H9 (cell line): ENCODE measurements at regions not wholly inside any gene's neighbourhood (a gene's known extent, or its start where the extent isn't known, plus 50 kb on each side); places are given as distances from the start of the nearest gene placed in this dataset.

Experiments used
- DNase-seq: peaks from one replicate; pipeline ENCODE4 v3.0.0-alpha.2; 2017
- H2AFZ ChIP-seq: one replicate; pipeline ENCODE4 v1.6.1; 2013; ENCODE audit warnings: mild to moderate bottlenecking, low read length, control low read depth, moderate library complexity
- H2AK5ac ChIP-seq: 2 replicates; pipeline ENCODE4 v1.6.1; 2013; ENCODE audit warnings: low read length, control low read depth, mixed read lengths; ENCODE audit not compliant: insufficient read length
- H2BK120ac ChIP-seq: one replicate; pipeline ENCODE4 v1.6.1; 2013; ENCODE audit warnings: low read depth, mild to moderate bottlenecking, low read length, control low read depth, inconsistent platforms; ENCODE audit not compliant: poor library complexity, severe bottlenecking
- H2BK12ac ChIP-seq: 2 replicates; pipeline ENCODE4 v1.6.1; 2013; ENCODE audit warnings: low read length, control low read depth, mixed read lengths, low read depth; ENCODE audit not compliant: insufficient read length
- H2BK15ac ChIP-seq: 2 replicates; pipeline ENCODE4 v1.6.1; 2013; ENCODE audit warnings: low read depth, low read length, control low read depth
- H2BK20ac ChIP-seq: one replicate; pipeline ENCODE4 v1.6.1; 2013; ENCODE audit warnings: low read depth, mild to moderate bottlenecking, low read length, control low read depth, inconsistent platforms; ENCODE audit not compliant: poor library complexity, severe bottlenecking
- H2BK5ac ChIP-seq: 2 replicates; pipeline ENCODE4 v1.6.1; 2013; ENCODE audit warnings: low read length, control low read depth, mixed read lengths; ENCODE audit not compliant: insufficient read length
- H3K14ac ChIP-seq: 2 replicates; pipeline ENCODE4 v1.6.1; 2013; ENCODE audit warnings: low read length, control low read depth; ENCODE audit not compliant: insufficient read depth
- H3K18ac ChIP-seq: 2 replicates; pipeline ENCODE4 v1.6.1; 2013; ENCODE audit warnings: low read depth, mild to moderate bottlenecking, mixed read lengths, low read length, control low read depth; ENCODE audit not compliant: insufficient read length
- H3K23ac ChIP-seq: 2 replicates; pipeline ENCODE4 v1.6.1; 2013; ENCODE audit warnings: low read length, control low read depth, mixed read lengths, low read depth; ENCODE audit not compliant: insufficient read length
- H3K23me2 ChIP-seq: 2 replicates; pipeline ENCODE4 v1.6.1; 2013; ENCODE audit warnings: low read depth, mild to moderate bottlenecking, mixed read lengths, low read length, control low read depth; ENCODE audit not compliant: insufficient read length, poor library complexity, severe bottlenecking
- H3K27ac ChIP-seq: 2 replicates; pipeline ENCODE4 v1.5.1; 2013; ENCODE audit warnings: low read length, control low read depth, mixed read lengths, low read depth; ENCODE audit not compliant: insufficient read length
- H3K27me3 ChIP-seq: 2 replicates; pipeline ENCODE4 v1.6.1; 2013; ENCODE audit warnings: low read length, control low read depth, inconsistent platforms; ENCODE audit not compliant: insufficient read depth
- H3K4ac ChIP-seq: 2 replicates; pipeline ENCODE4 v1.6.1; 2013; ENCODE audit warnings: low read depth, mild to moderate bottlenecking, control low read depth, inconsistent platforms, low read length, moderate library complexity
- H3K4me1 ChIP-seq: 2 replicates; pipeline ENCODE4 v1.6.1; 2013; ENCODE audit warnings: low read length, control low read depth, inconsistent platforms; ENCODE audit not compliant: insufficient read depth
- H3K4me2 ChIP-seq: 2 replicates; pipeline ENCODE4 v1.6.1; 2013; ENCODE audit warnings: low read length, control low read depth, mixed read lengths; ENCODE audit not compliant: insufficient read length, insufficient read depth
- H3K56ac ChIP-seq: 2 replicates; pipeline ENCODE4 v1.6.1; 2013; ENCODE audit warnings: low read depth, mild to moderate bottlenecking, mixed read lengths, low read length, control low read depth; ENCODE audit not compliant: insufficient read length
- H3K79me1 ChIP-seq: 2 replicates; pipeline ENCODE4 v1.6.1; 2013; ENCODE audit warnings: low read depth, mild to moderate bottlenecking, moderate library complexity, low read length, control low read depth, inconsistent platforms; ENCODE audit not compliant: insufficient read depth, poor library complexity, severe bottlenecking
- H3K79me2 ChIP-seq: 2 replicates; pipeline ENCODE4 v1.6.1; 2013; ENCODE audit warnings: low read length, control low read depth, inconsistent platforms; ENCODE audit not compliant: insufficient read depth
- H3K9ac ChIP-seq: 2 replicates; pipeline ENCODE4 v1.6.1; 2013; ENCODE audit warnings: low read length, control low read depth, mixed read lengths; ENCODE audit not compliant: insufficient read length; ENCODE audit errors: extremely low read depth
- H3K9me3 ChIP-seq: one replicate; pipeline ENCODE4 v1.6.1; 2013; ENCODE audit warnings: low read depth, low read length, inconsistent platforms; ENCODE audit not compliant: control insufficient read depth
- H3T11ph ChIP-seq: one replicate; pipeline ENCODE4 v1.6.1; 2013; ENCODE audit warnings: mild to moderate bottlenecking, low read length, control low read depth, inconsistent platforms
- H4K20me1 ChIP-seq: one replicate; pipeline ENCODE4 v1.6.1; 2013; ENCODE audit not compliant: control insufficient read depth, insufficient read length, insufficient read depth
- H4K5ac ChIP-seq: 2 replicates; pipeline ENCODE4 v1.6.1; 2013; ENCODE audit warnings: low read depth, mild to moderate bottlenecking, mixed read lengths, low read length, control low read depth; ENCODE audit not compliant: insufficient read length
- H4K8ac ChIP-seq: replicated peaks from 2 replicates; pipeline ENCODE4 v1.6.1; 2013; ENCODE audit warnings: low read length, control low read depth, mixed read lengths, low read depth; ENCODE audit not compliant: insufficient read length
- H4K91ac ChIP-seq: 2 replicates; pipeline ENCODE4 v1.6.1; 2013; ENCODE audit warnings: low read depth, mild to moderate bottlenecking, moderate library complexity, mixed read lengths, low read length, control low read depth; ENCODE audit not compliant: insufficient read length
- H3K27ac Mint-ChIP-seq, 3 experiments: 2 replicates in 2 of 3; 3 replicates in 1 of 3; pipeline ENCODE4 v1.8.0; 2020 to 2021; ENCODE audit warnings: mixed read lengths in 3 of 3, mild to moderate bottlenecking in 1 of 3, moderate library complexity in 1 of 3
- H3K27me3 Mint-ChIP-seq: 2 replicates; pipeline ENCODE4 v1.8.0; 2021; ENCODE audit warnings: low read depth, mild to moderate bottlenecking, moderate library complexity, mixed read lengths
- H3K36me3 Mint-ChIP-seq, 3 experiments: 2 replicates in 2 of 3; 3 replicates in 1 of 3; pipeline ENCODE4 v1.8.0; 2020 to 2021; ENCODE audit warnings: low read depth in 3 of 3, mixed read lengths in 3 of 3; ENCODE audit not compliant: insufficient read depth in 1 of 3
- H3K4me1 Mint-ChIP-seq, 2 experiments: 2 replicates each; pipeline ENCODE4 v1.8.0; 2020; ENCODE audit warnings: mixed read lengths in 2 of 2
- H3K4me3 Mint-ChIP-seq, 2 experiments: 2 replicates in 1 of 2; 3 replicates in 1 of 2; pipeline ENCODE4 v1.8.0; 2020 to 2021; ENCODE audit warnings: mild to moderate bottlenecking in 2 of 2, mixed read lengths in 2 of 2, moderate library complexity in 1 of 2
- H3K9me3 Mint-ChIP-seq, 2 experiments: 2 replicates in 1 of 2; 3 replicates in 1 of 2; pipeline ENCODE4 v1.8.0; 2020; ENCODE audit warnings: mild to moderate bottlenecking in 2 of 2, mixed read lengths in 2 of 2, moderate library complexity in 1 of 2
- WGBS: extraction: QIAGEN DNeasy Blood & Tissue Kit; methylation state at CpG from one replicate; pipeline ENCODE4 v1.1.7; 2013; ENCODE audit warnings: missing lambda C conversion rate, low lambda C conversion rate, mixed read lengths; ENCODE audit not compliant: insufficient read length; ENCODE audit errors: extremely low coverage; 5-methylcytosine and 5-hydroxymethylcytosine counted together
- TF ChIP-seq, protein P1 (sequence below): fragments of 200-600 bp; sonication (generic); conservative IDR thresholded peaks from 3 replicates; pipeline ENCODE4 v1.8.0; 2021; ENCODE audit warnings: antibody characterized with exemption, mild to moderate bottlenecking

DNA sequence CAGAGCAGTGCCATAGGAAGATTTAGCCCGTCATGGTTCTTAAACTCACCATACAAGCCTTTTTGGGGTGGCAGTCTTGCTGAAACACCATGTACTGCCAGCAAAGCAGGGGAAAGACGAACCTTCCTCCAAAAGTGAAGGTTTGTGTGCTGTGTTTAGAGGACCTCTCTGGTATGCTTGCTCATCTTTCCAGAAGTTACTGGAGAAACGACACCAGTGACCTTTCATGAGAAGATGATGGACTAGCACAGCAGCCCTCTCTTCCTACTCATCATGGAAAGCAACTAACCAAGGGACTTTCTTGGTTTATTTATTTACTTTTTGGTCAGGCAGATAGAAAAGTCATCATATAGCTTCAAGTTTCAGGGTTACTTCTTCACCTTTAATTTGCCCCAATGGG, 247.4 kb downstream of the PTEN start:
- H3K4me3 Mint-ChIP-seq: no peak overlapping the region
- no peaks in the 10 kb centered on the region; the same call in 1 of the 2 replicates for H3K4me1 ChIP-seq
- no peak overlapping the region for H4K8ac ChIP-seq
- no CpG with 5 or more reads among the region's 3 CpGs for WGBS
- no peak overlapping the region for H2AK5ac ChIP-seq
- H3K36me3 Mint-ChIP-seq: no peaks in the 10 kb centered on the region
- H2BK120ac ChIP-seq: no peak overlapping the region
- no peak overlapping the region for H2BK5ac ChIP-seq
- no peak overlapping the region for H3K4me2 ChIP-seq
- H3K79me1 ChIP-seq: no peaks in the 10 kb centered on the region
- no peaks in the 10 kb centered on the region; a peak in 1 of 5 replicates for H3K9me3 Mint-ChIP-seq
- H3K18ac ChIP-seq: no peak overlapping the region
- H2BK15ac ChIP-seq: no peak overlapping the region
- H2BK20ac ChIP-seq: no peak overlapping the region
- no peak overlapping the region for H3K14ac ChIP-seq
- no peak overlapping the region for H3T11ph ChIP-seq
- no peak overlapping the region for H2AFZ ChIP-seq
- H2BK12ac ChIP-seq: no peak overlapping the region
- TF ChIP-seq, protein P1, sequence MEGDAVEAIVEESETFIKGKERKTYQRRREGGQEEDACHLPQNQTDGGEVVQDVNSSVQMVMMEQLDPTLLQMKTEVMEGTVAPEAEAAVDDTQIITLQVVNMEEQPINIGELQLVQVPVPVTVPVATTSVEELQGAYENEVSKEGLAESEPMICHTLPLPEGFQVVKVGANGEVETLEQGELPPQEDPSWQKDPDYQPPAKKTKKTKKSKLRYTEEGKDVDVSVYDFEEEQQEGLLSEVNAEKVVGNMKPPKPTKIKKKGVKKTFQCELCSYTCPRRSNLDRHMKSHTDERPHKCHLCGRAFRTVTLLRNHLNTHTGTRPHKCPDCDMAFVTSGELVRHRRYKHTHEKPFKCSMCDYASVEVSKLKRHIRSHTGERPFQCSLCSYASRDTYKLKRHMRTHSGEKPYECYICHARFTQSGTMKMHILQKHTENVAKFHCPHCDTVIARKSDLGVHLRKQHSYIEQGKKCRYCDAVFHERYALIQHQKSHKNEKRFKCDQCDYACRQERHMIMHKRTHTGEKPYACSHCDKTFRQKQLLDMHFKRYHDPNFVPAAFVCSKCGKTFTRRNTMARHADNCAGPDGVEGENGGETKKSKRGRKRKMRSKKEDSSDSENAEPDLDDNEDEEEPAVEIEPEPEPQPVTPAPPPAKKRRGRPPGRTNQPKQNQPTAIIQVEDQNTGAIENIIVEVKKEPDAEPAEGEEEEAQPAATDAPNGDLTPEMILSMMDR: no peak
- no peaks in the 10 kb centered on the region for H3K79me2 ChIP-seq
- H3K9ac ChIP-seq: no peak overlapping the region
- H3K27ac Mint-ChIP-seq: no peak overlapping the region
- H3K56ac ChIP-seq: no peak overlapping the region
- no peak overlapping the region for H4K5ac ChIP-seq
- DNase-seq: no peak
- no peaks in the 10 kb centered on the region for H4K20me1 ChIP-seq
- H3K27me3 Mint-ChIP-seq: no peaks in the 10 kb centered on the region
- H3K27me3 ChIP-seq: no peaks in the 10 kb centered on the region
- no peak overlapping the region for H3K27ac ChIP-seq
- H3K4me1 Mint-ChIP-seq: peaks cover 7 to 13% of the 10 kb centered on the region in 2 experiments
- no peaks in the 10 kb centered on the region for H3K23me2 ChIP-seq
- H3K23ac ChIP-seq: no peak overlapping the region
- H3K9me3 ChIP-seq: no peaks in the 10 kb centered on the region
- H3K4ac ChIP-seq: no peak overlapping the region
- no peak overlapping the region for H4K91ac ChIP-seq
